Fibroblast of pulmonary artery (primary cell): ENCODE measurements at regions not wholly inside any gene's neighbourhood (a gene's known extent, or its start where the extent isn't known, plus 50 kb on each side); places are given as distances from the start of the nearest gene placed in this dataset.

Experiments used
- DNase-seq: peaks from one replicate; pipeline ENCODE4 v3.0.0-alpha.2; 2010; ENCODE audit warnings: low read depth
- H3K4me3 ChIP-seq: replicated peaks from 2 replicates; pipeline ENCODE4 v1.5.1; 2011; ENCODE audit warnings: low read depth, mild to moderate bottlenecking, control low read depth, low read length, moderate library complexity
- CTCF ChIP-seq: IDR thresholded peaks from 2 replicates; pipeline ENCODE4 v1.5.1; 2011; ENCODE audit warnings: mild to moderate bottlenecking, control low read depth, low read length, inconsistent platforms; ENCODE audit errors: missing control alignments

DNA sequence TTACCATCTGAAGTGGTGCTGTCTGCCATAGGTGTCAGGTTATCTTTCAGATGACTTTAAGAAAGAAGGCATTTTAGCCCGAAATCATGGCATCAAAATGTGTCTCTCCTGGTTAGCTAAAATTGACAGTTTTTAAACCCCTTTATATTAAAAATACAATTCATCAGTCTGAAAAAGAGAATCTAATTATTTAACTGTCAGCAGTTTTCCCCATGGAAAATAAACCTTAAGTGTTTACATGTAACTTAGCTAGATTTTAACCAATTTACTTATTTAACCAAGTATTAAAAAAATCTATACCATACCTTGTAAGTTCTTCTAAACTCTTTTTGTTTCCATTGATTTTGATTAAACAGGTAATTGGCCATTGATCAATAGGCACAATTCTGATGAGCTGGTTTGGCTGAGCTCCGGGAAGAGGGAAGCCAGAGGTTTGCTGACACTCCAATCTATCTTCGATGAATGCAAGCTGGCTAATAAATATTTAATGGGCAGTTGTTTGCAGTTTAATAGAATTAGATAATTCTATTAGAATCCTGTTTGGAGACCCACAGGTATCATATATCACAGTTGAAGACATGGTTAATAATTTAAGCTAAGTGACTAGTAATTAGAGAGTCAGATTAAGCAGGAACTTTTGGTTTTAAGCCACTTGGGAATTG, 114.0 kb downstream of the MAT2B start:
- TF ChIP-seq CTCF: no peak
- no peak overlapping the region for H3K4me3 ChIP-seq
- DNase-seq: no peak

DNA sequence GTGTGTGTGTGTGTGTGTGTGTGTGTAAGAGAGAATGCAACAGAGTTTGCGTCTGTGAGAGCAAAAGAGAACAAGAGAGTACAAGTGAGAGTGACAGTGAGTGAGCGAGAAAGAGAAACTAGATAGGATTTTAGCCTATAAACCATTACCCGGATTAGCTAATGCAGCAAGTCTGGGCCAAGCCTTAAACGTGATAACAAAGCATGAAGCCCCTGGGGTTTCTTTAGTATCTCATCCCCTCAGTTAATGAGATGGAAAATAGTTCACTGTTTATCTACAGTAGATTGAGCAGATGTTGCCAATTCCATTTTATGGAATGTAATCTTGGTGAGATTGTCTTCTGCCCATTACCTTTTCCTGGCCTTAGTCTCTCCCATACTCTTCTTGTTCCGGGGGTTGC, 114.5 kb downstream of the MAT2B start:
- TF ChIP-seq CTCF: no peak
- DNase-seq: no peak
- no peak overlapping the region for H3K4me3 ChIP-seq

- H3K4me3 ChIP-seq: no peak overlapping the region
- DNase-seq: no peak
- no peak for TF ChIP-seq CTCF
Observed at GRCh38 chr5:163622799-163623198, 117.4 kb downstream of the MAT2B start.

DNA sequence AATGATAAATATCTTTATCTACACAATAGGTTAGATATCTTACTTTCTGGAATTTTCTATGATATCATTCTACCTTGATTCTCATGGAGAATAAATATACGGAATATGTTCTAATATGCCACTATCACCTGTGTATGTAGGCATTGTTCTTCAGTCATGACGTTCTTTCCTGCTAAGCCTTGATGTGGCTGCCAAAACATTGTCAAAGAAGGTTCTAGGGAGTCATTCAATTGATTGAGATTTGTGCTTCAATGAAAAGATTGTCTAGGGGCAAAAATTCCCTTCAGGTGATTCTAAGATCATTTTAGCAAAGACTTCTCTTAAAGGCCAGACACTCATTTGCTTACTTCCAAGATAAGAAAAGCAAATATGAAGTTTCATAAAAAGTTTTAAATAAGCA, 118.1 kb downstream of the MAT2B start:
- no peak for TF ChIP-seq CTCF
- no peak for DNase-seq

DNA sequence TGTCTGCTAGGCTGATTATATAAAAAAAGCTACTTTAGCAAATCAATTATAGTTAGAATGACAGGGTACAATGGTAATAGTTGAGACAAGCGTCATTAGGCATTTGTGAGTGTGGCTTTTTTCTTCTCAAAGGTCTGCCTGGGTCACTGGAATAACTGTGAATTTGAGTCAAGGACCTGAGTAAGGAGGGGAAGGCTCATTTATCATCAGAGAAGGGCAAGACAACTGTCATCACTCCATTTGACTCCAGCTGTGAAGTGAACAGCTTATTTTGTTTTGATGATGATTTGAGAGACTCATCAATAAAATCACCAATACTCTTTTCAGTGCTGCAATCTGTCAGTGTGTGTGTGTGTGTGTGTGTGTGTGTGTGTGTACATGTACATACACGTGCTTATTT, 118.6 kb downstream of the MAT2B start:
- H3K4me3 ChIP-seq: no peak overlapping the region
- no peak for DNase-seq
- TF ChIP-seq CTCF: no peak

More for the DNA sequence above, 118.1 kb downstream of the MAT2B start:
- H3K4me3 ChIP-seq: no peak overlapping the region

GRCh38 chr5:163624431-163624830, 119.0 kb downstream of the MAT2B start:
- no peak for DNase-seq
- no peak overlapping the region for H3K4me3 ChIP-seq
- TF ChIP-seq CTCF: no peak

- no peak for TF ChIP-seq CTCF
- H3K4me3 ChIP-seq: no peak overlapping the region
- no peak for DNase-seq
Observed at GRCh38 chr5:163626904-163627434, 121.5 kb downstream of the MAT2B start.
